ENCODE measurements at regions not wholly inside any gene's neighbourhood (a gene's known extent, or its start where the extent isn't known, plus 50 kb on each side); places are given as distances from the start of the nearest gene placed in this dataset.
"Not testable (repeated sequence)": the region's sequence is repeated elsewhere in the genome, so short reads cannot be mapped to it uniquely, and the experiment has no call there.

GRCh38 chr2:75870651-75871137 lies 160.0 kb upstream of the GCFC2 start:
- no peak for DNase-seq

GRCh38 chr2:75870133-75870532 lies 159.4 kb upstream of the GCFC2 start:
- no peak for DNase-seq

GRCh38 chr2:75865702-75866101 lies 155.0 kb upstream of the GCFC2 start:
- no peak for DNase-seq

GRCh38 chr2:75865083-75865482 lies 154.4 kb upstream of the GCFC2 start:
- DNase-seq: no peak

- no peak for DNase-seq
Measured at GRCh38 chr2:75862547-75862946, 151.8 kb upstream of the GCFC2 start.

- DNase-seq: no peak
Measured at GRCh38 chr2:75853436-75853835, 142.7 kb upstream of the GCFC2 start.

GRCh38 chr2:75852639-75853038 lies 141.9 kb upstream of the GCFC2 start:
- no peak for DNase-seq

GRCh38 chr2:75846683-75847190 lies 136.0 kb upstream of the GCFC2 start:
- DNase-seq: no peak

- no peak for DNase-seq
Measured at GRCh38 chr2:75844651-75845050, 133.9 kb upstream of the GCFC2 start.

- DNase-seq: not testable (repeated sequence)
Measured at GRCh38 chr2:75834588-75834987, 123.9 kb upstream of the GCFC2 start.

- DNase-seq: no peak
Measured at GRCh38 chr2:75833386-75833785, 122.7 kb upstream of the GCFC2 start.

- DNase-seq: no peak
Measured at GRCh38 chr2:75828826-75829225, 118.1 kb upstream of the GCFC2 start.

GRCh38 chr2:75823515-75823914 lies 112.8 kb upstream of the GCFC2 start:
- DNase-seq: not testable (repeated sequence)

- no peak for DNase-seq
Measured at GRCh38 chr2:75822336-75822735, 111.6 kb upstream of the GCFC2 start.

- no peak for DNase-seq
Measured at GRCh38 chr2:75820693-75821092, 110.0 kb upstream of the GCFC2 start.

GRCh38 chr2:75810611-75811330 lies 100.1 kb upstream of the GCFC2 start:
- DNase-seq: no peak

- no peak for DNase-seq
Measured at GRCh38 chr2:75808793-75809535, 98.2 kb upstream of the GCFC2 start.

GRCh38 chr2:75807992-75808391 lies 97.3 kb upstream of the GCFC2 start:
- no peak for DNase-seq

- no peak for DNase-seq
Measured at GRCh38 chr2:75801234-75801982, 90.7 kb upstream of the GCFC2 start.

- DNase-seq: no peak
Measured at GRCh38 chr2:75800456-75800855, 89.7 kb upstream of the GCFC2 start.

GRCh38 chr2:75799859-75800258 lies 89.1 kb upstream of the GCFC2 start:
- DNase-seq: no peak

GRCh38 chr2:75798569-75798968 lies 87.9 kb upstream of the GCFC2 start:
- DNase-seq: no peak

- no peak for DNase-seq
Measured at GRCh38 chr2:75792996-75793395, 82.3 kb upstream of the GCFC2 start.

All from stimulated activated CD8-positive, alpha-beta memory T cell treated with anti-CD3 and anti-CD28 coated beads, Interleukin-4, amount 100 ng/mL, for 48 hours (primary cell).